Erythroblast (primary cell): ENCODE measurements at regions not wholly inside any gene's neighbourhood (a gene's known extent, or its start where the extent isn't known, plus 50 kb on each side); places are given as distances from the start of the nearest gene placed in this dataset.

Experiments
- GATA1 ChIP-seq: IDR thresholded peaks from 2 replicates; pipeline ENCODE4 v1.6.1; 2011; ENCODE audit warnings: low read depth, mild to moderate bottlenecking, control low read depth, low read length, moderate library complexity
- POLR2A ChIP-seq: IDR thresholded peaks from 2 replicates; pipeline ENCODE4 v1.6.1; 2011; ENCODE audit warnings: mild to moderate bottlenecking, low read length

- no peak for TF ChIP-seq POLR2A
- TF ChIP-seq GATA1, result no peak
These were observed 71.3 kb upstream of the ARMC3 start for GRCh38 chr10:22856444-22857074.
